ENCODE measurements at regions not wholly inside any gene's neighbourhood (a gene's known extent, or its start where the extent isn't known, plus 50 kb on each side); places are given as distances from the start of the nearest gene placed in this dataset.

- TF ChIP-seq POLR2A (IDR thresholded peaks at IDR 0.05) = no peak
- TF ChIP-seq CTCF (IDR thresholded peaks at IDR 0.05) = no peak
These were observed 71.5 kb upstream of the USP47 start for GRCh38 chr11:11770296-11770695.
